Stomach (tissue), 4 donors: ENCODE measurements at regions not wholly inside any gene's neighbourhood (a gene's known extent, or its start where the extent isn't known, plus 50 kb on each side); places are given as distances from the start of the nearest gene placed in this dataset.

Experiments used
- EP300 ChIP-seq: sonication (generic); formaldehyde crosslinking; IDR thresholded peaks from one replicate; pipeline ENCODE4 v1.6.1; 2017; ENCODE audit warnings: antibody characterized with exemption
- POLR2A ChIP-seq, 4 donors: fragments of 450-650 bp; IDR thresholded peaks; one replicate each; pipeline ENCODE4 v1.6.1; 2016; ENCODE audit warnings: antibody characterized with exemption in 4 of 4, control low read depth in 2 of 4, mild to moderate bottlenecking in 1 of 4, moderate library complexity in 1 of 4
- TF ChIP-seq, protein P1 (sequence below), 7 experiments: fragments of 450-650 bp in 4 of 7; fragments of 200-600 bp in 3 of 7; sonication (generic) in 3 of 7; IDR thresholded peaks; one replicate each; pipeline ENCODE4 v1.5.1; 2016 to 2019; ENCODE audit warnings: antibody characterized with exemption in 7 of 7, control low read depth in 2 of 7, mild to moderate bottlenecking in 1 of 7

- TF ChIP-seq, protein P1, sequence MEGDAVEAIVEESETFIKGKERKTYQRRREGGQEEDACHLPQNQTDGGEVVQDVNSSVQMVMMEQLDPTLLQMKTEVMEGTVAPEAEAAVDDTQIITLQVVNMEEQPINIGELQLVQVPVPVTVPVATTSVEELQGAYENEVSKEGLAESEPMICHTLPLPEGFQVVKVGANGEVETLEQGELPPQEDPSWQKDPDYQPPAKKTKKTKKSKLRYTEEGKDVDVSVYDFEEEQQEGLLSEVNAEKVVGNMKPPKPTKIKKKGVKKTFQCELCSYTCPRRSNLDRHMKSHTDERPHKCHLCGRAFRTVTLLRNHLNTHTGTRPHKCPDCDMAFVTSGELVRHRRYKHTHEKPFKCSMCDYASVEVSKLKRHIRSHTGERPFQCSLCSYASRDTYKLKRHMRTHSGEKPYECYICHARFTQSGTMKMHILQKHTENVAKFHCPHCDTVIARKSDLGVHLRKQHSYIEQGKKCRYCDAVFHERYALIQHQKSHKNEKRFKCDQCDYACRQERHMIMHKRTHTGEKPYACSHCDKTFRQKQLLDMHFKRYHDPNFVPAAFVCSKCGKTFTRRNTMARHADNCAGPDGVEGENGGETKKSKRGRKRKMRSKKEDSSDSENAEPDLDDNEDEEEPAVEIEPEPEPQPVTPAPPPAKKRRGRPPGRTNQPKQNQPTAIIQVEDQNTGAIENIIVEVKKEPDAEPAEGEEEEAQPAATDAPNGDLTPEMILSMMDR (IDR thresholded peaks at IDR 0.05): no peak
- TF ChIP-seq POLR2A (IDR thresholded peaks at IDR 0.05) (no peak), EP300 (no peak)
Observed at GRCh38 chr12:60349232-60349978, 753.6 kb downstream of the SLC16A7 start.
